Kidney epithelial cell (primary cell): ENCODE measurements at regions not wholly inside any gene's neighbourhood (a gene's known extent, or its start where the extent isn't known, plus 50 kb on each side); places are given as distances from the start of the nearest gene placed in this dataset.
"Not testable (repeated sequence)": the region's sequence is repeated elsewhere in the genome, so short reads cannot be mapped to it uniquely, and the experiment has no call there.

Experiments
- DNase-seq: peaks from one replicate; pipeline ENCODE4 v3.0.0-alpha.2; 2010; ENCODE audit warnings: low read depth
- H3K27me3 ChIP-seq: 2 replicates; pipeline ENCODE4 v1.6.0; 2011; ENCODE audit warnings: low read length; ENCODE audit not compliant: control insufficient read depth, insufficient read depth
- H3K36me3 ChIP-seq: 2 replicates; pipeline ENCODE4 v1.5.1; 2011; ENCODE audit warnings: low read length; ENCODE audit not compliant: control insufficient read depth, insufficient read depth
- H3K4me3 ChIP-seq: 2 replicates; pipeline ENCODE4 v1.5.1; 2011; ENCODE audit warnings: low read depth, mild to moderate bottlenecking, control low read depth, low read length
- CTCF ChIP-seq: IDR thresholded peaks from 2 replicates; pipeline ENCODE4 v1.5.1; 2011; ENCODE audit warnings: mild to moderate bottlenecking, moderate library complexity, low read length, control low read depth, inconsistent platforms; ENCODE audit not compliant: insufficient read depth, poor library complexity, severe bottlenecking

- no peak overlapping the region for H3K4me3 ChIP-seq
- TF ChIP-seq CTCF: no peak
- DNase-seq: no peak
Observed at GRCh38 chr13:74730556-74731331, 596.5 kb upstream of the KLF12 start.

GRCh38 chr13:74726206-74726605 is 592.0 kb upstream of the KLF12 start:
- no peak for DNase-seq
- TF ChIP-seq CTCF: no peak

More at GRCh38 chr13:74730556-74731331, 596.5 kb upstream of the KLF12 start:
- no peaks in the 10 kb centered on the region for H3K27me3 ChIP-seq
- H3K36me3 ChIP-seq: no peaks in the 10 kb centered on the region

GRCh38 chr13:74718232-74718842 is 584.1 kb upstream of the KLF12 start:
- not testable (repeated sequence) for H3K27me3 ChIP-seq, DNase-seq, H3K36me3 ChIP-seq, H3K4me3 ChIP-seq

More at GRCh38 chr13:74726206-74726605, 592.0 kb upstream of the KLF12 start:
- Histone ChIP-seq H3K27me3 (no peaks in the 10 kb centered on the region), H3K36me3 (no peaks in the 10 kb centered on the region), H3K4me3 (no peak overlapping the region)

- Histone ChIP-seq H3K27me3 (no peaks in the 10 kb centered on the region), H3K36me3 (no peaks in the 10 kb centered on the region), H3K4me3 (no peak overlapping the region)
- TF ChIP-seq CTCF: no peak
- no peak for DNase-seq
Observed at GRCh38 chr13:74715718-74716117, 581.5 kb upstream of the KLF12 start.

- H3K4me3 ChIP-seq: no peak overlapping the region
- H3K36me3 ChIP-seq: no peaks in the 10 kb centered on the region
- H3K27me3 ChIP-seq: no peaks in the 10 kb centered on the region
- no peak for TF ChIP-seq CTCF
- DNase-seq: no peak
Observed at GRCh38 chr13:74710006-74710405, 575.8 kb upstream of the KLF12 start.

- H3K27me3 ChIP-seq: no peaks in the 10 kb centered on the region
- no peak for DNase-seq
- no peak overlapping the region for H3K4me3 ChIP-seq
- no peak for TF ChIP-seq CTCF
- H3K36me3 ChIP-seq: no peaks in the 10 kb centered on the region
Observed at GRCh38 chr13:74709226-74709625, 575.0 kb upstream of the KLF12 start.
